ENCODE measurements at regions not wholly inside any gene's neighbourhood (a gene's known extent, or its start where the extent isn't known, plus 50 kb on each side); places are given as distances from the start of the nearest gene placed in this dataset.

DNA sequence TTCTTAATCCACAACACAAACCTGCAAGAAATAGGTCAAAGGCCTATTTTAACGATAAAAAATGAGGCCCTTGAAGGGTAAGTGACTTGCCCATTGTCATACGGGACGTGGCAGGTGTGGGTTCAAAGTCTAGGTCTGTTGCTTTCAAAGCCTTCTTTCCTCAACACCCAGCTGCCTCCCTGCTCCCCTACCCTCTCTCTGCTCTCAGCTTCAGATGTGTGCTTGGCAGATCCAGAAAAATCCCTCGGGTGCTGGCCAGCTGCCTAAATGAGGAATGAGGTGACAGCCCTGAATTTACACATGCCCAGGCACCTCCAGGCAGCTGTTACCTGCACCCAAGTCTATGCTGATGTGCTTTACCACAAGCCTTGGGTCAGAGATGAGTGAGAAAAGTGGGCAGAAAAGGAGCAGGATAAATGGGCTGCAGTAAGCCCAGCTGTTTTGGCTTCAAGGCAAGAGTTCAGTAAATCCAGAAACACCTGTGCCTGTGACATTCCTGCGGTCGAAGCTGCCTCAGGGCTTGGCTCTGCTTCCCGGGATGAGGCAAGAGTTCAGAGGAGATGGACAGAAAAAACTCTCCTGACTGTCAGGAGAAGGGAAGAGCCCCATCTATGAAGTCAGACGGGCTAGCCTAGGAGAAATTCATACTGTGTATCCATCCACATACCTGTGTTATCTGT lies 49.9 kb upstream of the LDLRAD3 start:
- TF ChIP-seq POLR2AphosphoS5 (IDR thresholded peaks at IDR 0.05) (no peak), POLR2A (IDR thresholded peaks at IDR 0.05) (no peak)
- TF ChIP-seq, protein P1, sequence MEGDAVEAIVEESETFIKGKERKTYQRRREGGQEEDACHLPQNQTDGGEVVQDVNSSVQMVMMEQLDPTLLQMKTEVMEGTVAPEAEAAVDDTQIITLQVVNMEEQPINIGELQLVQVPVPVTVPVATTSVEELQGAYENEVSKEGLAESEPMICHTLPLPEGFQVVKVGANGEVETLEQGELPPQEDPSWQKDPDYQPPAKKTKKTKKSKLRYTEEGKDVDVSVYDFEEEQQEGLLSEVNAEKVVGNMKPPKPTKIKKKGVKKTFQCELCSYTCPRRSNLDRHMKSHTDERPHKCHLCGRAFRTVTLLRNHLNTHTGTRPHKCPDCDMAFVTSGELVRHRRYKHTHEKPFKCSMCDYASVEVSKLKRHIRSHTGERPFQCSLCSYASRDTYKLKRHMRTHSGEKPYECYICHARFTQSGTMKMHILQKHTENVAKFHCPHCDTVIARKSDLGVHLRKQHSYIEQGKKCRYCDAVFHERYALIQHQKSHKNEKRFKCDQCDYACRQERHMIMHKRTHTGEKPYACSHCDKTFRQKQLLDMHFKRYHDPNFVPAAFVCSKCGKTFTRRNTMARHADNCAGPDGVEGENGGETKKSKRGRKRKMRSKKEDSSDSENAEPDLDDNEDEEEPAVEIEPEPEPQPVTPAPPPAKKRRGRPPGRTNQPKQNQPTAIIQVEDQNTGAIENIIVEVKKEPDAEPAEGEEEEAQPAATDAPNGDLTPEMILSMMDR (IDR thresholded peaks at IDR 0.05), result no peak

Data from transverse colon (tissue), 4 donors.